WERI-Rb-1 (cell line): ENCODE measurements at regions not wholly inside any gene's neighbourhood (a gene's known extent, or its start where the extent isn't known, plus 50 kb on each side); places are given as distances from the start of the nearest gene placed in this dataset.

Source experiments
- DNase-seq: peaks from one replicate; pipeline ENCODE4 v3.0.0-alpha.2; 2020
- H3K27ac ChIP-seq: fragments of 250-450 bp; sonication (Bioruptor Pico); 2 replicates; pipeline ENCODE4 v1.5.1; 2020; ENCODE audit warnings: mild to moderate bottlenecking, moderate library complexity
- H3K27me3 ChIP-seq: fragments of 250-450 bp; sonication (Bioruptor Pico); 2 replicates; pipeline ENCODE4 v1.5.1; 2021; ENCODE audit warnings: mild to moderate bottlenecking, low read depth, moderate library complexity; ENCODE audit not compliant: insufficient read depth, severe bottlenecking
- H3K36me3 ChIP-seq: fragments of 250-450 bp; sonication (Bioruptor Pico); 2 replicates; pipeline ENCODE4 v1.5.1; 2020; ENCODE audit warnings: mild to moderate bottlenecking, moderate library complexity
- H3K4me3 ChIP-seq: 2 replicates; pipeline ENCODE4 v1.5.1; 2011; ENCODE audit warnings: low read depth, mild to moderate bottlenecking, control low read depth, low read length
- H3K9me3 ChIP-seq: fragments of 250-450 bp; sonication (Bioruptor Pico); 2 replicates; pipeline ENCODE4 v1.5.1; 2021; ENCODE audit warnings: mild to moderate bottlenecking, moderate library complexity; ENCODE audit not compliant: severe bottlenecking
- TF ChIP-seq, protein P1 (sequence below): IDR thresholded peaks from 2 replicates; pipeline ENCODE4 v1.5.1; 2011; ENCODE audit warnings: low read depth, mild to moderate bottlenecking, control low read depth, inconsistent platforms, low read length

DNA sequence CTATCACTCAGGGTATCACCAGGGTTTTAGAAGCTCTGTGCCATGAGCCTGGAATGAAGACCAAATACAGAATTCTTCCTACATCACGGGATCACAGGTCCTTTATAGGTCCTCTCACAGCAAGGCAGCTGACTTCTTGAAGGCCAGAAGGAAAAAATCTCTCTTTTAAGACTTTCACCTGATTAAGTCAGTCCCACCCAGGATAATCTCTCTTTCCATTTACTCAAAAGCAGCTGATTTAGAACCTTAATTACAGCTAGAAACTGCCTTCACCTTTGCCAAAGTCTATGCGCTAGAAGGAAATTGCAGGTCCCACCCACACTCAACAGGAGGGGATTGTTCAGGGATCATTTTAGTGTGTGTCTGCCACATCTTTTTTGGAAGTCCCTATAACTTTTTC lies 135.1 kb downstream of the RAB11FIP2 start:
- Histone ChIP-seq H3K27ac (no peak overlapping the region), H3K4me3 (no peak overlapping the region), H3K27me3 (no peaks in the 10 kb centered on the region), H3K9me3 (no peaks in the 10 kb centered on the region), H3K36me3 (no peaks in the 10 kb centered on the region)
- DNase-seq, result no peak
- TF ChIP-seq, protein P1, sequence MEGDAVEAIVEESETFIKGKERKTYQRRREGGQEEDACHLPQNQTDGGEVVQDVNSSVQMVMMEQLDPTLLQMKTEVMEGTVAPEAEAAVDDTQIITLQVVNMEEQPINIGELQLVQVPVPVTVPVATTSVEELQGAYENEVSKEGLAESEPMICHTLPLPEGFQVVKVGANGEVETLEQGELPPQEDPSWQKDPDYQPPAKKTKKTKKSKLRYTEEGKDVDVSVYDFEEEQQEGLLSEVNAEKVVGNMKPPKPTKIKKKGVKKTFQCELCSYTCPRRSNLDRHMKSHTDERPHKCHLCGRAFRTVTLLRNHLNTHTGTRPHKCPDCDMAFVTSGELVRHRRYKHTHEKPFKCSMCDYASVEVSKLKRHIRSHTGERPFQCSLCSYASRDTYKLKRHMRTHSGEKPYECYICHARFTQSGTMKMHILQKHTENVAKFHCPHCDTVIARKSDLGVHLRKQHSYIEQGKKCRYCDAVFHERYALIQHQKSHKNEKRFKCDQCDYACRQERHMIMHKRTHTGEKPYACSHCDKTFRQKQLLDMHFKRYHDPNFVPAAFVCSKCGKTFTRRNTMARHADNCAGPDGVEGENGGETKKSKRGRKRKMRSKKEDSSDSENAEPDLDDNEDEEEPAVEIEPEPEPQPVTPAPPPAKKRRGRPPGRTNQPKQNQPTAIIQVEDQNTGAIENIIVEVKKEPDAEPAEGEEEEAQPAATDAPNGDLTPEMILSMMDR, result no peak

DNA sequence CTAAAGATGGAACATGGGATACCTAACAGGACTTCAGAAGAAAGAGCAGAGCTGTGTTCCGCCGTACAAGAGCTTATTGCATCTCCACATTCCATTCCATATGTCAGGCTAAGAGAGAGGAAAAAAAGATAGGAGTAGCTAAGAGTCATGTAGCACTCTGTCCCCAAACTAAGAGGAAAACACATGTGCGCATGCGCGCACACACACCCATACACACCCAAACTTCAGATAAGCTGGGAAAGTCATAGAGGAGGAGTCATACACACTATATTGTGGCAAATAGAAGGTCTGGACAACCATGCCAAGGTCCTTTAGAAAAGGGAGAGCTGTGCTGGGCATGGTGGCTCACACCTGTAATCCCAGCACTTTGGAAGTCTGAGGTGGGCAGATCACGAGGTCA lies 132.4 kb downstream of the RAB11FIP2 start:
- TF ChIP-seq, protein P1, result no peak
- H3K36me3 ChIP-seq, result no peaks in the 10 kb centered on the region
- DNase-seq, result no peak
- no peak overlapping the region for H3K4me3 ChIP-seq
- no peaks in the 10 kb centered on the region for H3K9me3 ChIP-seq
- no peak overlapping the region for H3K27ac ChIP-seq
- H3K27me3 ChIP-seq, result no peaks in the 10 kb centered on the region

DNA sequence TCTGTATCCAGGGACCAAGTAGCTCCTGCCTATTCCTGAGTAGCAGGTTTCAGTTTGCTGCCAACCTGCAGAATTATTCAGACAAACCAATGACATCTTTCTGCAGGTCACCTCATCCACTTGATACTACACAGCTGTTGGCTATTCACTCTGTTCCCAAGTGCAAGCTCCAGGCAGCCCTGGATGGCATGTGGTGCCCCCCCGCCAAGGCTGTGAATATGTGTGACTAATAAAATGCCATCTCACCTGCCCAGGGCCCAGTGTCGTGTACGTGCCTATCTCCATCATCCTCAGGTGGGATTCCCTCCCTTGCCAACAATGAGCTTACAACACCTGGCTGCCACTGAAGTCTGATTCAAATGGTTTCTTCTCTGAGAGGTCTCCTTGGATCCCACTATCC lies 125.8 kb downstream of the RAB11FIP2 start:
- Histone ChIP-seq H3K36me3 (no peaks in the 10 kb centered on the region), H3K27me3 (no peaks in the 10 kb centered on the region), H3K27ac (no peak overlapping the region), H3K4me3 (no peak overlapping the region), H3K9me3 (no peaks in the 10 kb centered on the region)
- TF ChIP-seq, protein P1, result no peak
- no peak for DNase-seq

DNA sequence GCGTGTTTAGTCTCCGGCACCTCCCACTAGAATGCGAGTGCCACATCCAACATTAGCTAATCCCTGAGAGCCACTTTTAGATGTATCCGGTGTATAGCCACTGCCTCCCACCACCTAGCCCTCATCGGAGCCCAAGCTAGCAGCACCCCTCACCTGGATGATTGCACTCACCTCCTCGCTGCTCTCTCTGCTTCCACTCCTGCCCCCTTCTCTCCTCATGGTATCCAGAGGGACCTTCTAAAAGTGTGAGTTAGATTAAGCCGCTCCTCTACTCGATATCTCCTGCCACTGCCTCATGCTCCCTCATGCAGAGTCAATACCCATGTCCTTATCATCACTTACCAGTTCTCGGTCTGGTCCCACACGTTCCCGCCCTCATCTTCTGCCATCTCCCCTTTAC lies 125.3 kb downstream of the RAB11FIP2 start:
- TF ChIP-seq, protein P1, result no peak
- DNase-seq, result no peak
- H3K27me3 ChIP-seq, result no peaks in the 10 kb centered on the region
- no peak overlapping the region for H3K27ac ChIP-seq
- no peaks in the 10 kb centered on the region for H3K9me3 ChIP-seq
- no peak overlapping the region for H3K4me3 ChIP-seq
- no peaks in the 10 kb centered on the region for H3K36me3 ChIP-seq

DNA sequence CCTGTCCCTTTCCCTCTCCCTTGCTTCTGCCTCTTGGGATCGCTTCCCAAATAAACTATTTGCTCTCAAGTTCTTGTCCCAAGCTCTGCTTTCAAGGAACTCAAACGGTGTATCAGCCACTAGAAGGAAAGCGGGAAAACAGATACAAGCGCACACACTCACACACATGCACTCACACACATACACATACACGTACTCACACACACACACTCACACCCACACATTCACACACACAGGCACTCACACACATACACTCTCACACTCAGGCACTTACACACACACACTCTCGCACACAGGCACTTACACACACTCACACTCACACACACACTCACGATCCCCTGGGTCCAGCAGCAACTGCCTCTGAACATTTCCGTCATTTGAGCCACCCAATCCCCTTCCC lies 121.9 kb downstream of the RAB11FIP2 start:
- H3K27ac ChIP-seq, result no peak overlapping the region
- no peak for DNase-seq
- no peak overlapping the region for H3K4me3 ChIP-seq
- no peaks in the 10 kb centered on the region for H3K9me3 ChIP-seq
- no peaks in the 10 kb centered on the region for H3K36me3 ChIP-seq
- TF ChIP-seq, protein P1, result no peak
- no peaks in the 10 kb centered on the region for H3K27me3 ChIP-seq

DNA sequence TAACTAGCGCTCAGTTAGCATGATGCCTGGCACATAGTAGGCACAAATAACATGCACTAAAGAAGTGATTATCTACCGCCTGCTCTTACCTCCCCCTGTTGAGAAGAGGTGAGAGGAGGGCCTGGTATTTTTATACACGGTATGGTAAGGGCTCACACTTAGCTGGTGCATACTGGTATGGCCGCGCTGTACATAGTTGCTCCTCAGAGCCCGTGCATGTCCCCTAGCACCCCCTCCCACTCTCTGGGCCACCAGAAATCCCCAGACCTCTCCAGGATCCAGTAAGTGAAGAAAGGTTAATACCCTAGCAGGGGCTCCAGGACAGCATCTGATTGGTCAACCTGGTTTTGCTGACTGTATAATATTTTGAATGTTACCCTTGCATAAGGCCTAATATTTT lies 121.4 kb downstream of the RAB11FIP2 start:
- no peak overlapping the region for H3K4me3 ChIP-seq
- no peaks in the 10 kb centered on the region for H3K36me3 ChIP-seq
- no peak overlapping the region for H3K27ac ChIP-seq
- no peaks in the 10 kb centered on the region for H3K27me3 ChIP-seq
- TF ChIP-seq, protein P1, result no peak
- no peak for DNase-seq
- H3K9me3 ChIP-seq, result no peaks in the 10 kb centered on the region
